GM21423 (cell line): ENCODE measurements at regions not wholly inside any gene's neighbourhood (a gene's known extent, or its start where the extent isn't known, plus 50 kb on each side); places are given as distances from the start of the nearest gene placed in this dataset.

Source experiments
- ATAC-seq: cut with Tn5 transposase; IDR thresholded peaks from one replicate; pipeline ENCODE4 v1.9.1; 2021; ENCODE audit warnings: mild to moderate bottlenecking, moderate library complexity; ENCODE audit not compliant: unreplicated experiment

GRCh38 chr2:14358774-14359173 is 273.7 kb upstream of the LRATD1 start:
- ATAC-seq = no peak

- ATAC-seq = no peak
Measured at GRCh38 chr2:14363137-14363536, 269.4 kb upstream of the LRATD1 start.

GRCh38 chr2:14363976-14364375 is 268.5 kb upstream of the LRATD1 start:
- no peak for ATAC-seq

GRCh38 chr2:14364471-14364870 is 268.0 kb upstream of the LRATD1 start:
- no peak for ATAC-seq

- no peak for ATAC-seq
Measured at GRCh38 chr2:14385043-14385442, 247.5 kb upstream of the LRATD1 start.

- ATAC-seq = no peak
Measured at GRCh38 chr2:14387332-14387731, 245.2 kb upstream of the LRATD1 start.

GRCh38 chr2:14388724-14389123 is 243.8 kb upstream of the LRATD1 start:
- no peak for ATAC-seq

GRCh38 chr2:14396533-14397083 is 235.9 kb upstream of the LRATD1 start:
- ATAC-seq = no peak

- ATAC-seq = no peak
Measured at GRCh38 chr2:14398641-14399040, 233.9 kb upstream of the LRATD1 start.

GRCh38 chr2:14401873-14402272 is 230.6 kb upstream of the LRATD1 start:
- no peak for ATAC-seq

GRCh38 chr2:14408695-14409094 is 223.8 kb upstream of the LRATD1 start:
- no peak for ATAC-seq

- no peak for ATAC-seq
Measured at GRCh38 chr2:14417551-14417950, 215.0 kb upstream of the LRATD1 start.

- ATAC-seq = no peak
Measured at GRCh38 chr2:14418115-14418514, 214.4 kb upstream of the LRATD1 start.

GRCh38 chr2:14420851-14421250 is 211.7 kb upstream of the LRATD1 start:
- ATAC-seq = no peak

- no peak for ATAC-seq
Measured at GRCh38 chr2:14422426-14422825, 210.1 kb upstream of the LRATD1 start.

- ATAC-seq = no peak
Measured at GRCh38 chr2:14423145-14423906, 209.2 kb upstream of the LRATD1 start.

GRCh38 chr2:14424478-14425390 is 207.8 kb upstream of the LRATD1 start:
- ATAC-seq = peak; percentile 59

- no peak for ATAC-seq
Measured at GRCh38 chr2:14425869-14426268, 206.6 kb upstream of the LRATD1 start.

GRCh38 chr2:14428056-14428455 is 204.5 kb upstream of the LRATD1 start:
- ATAC-seq = no peak

- no peak for ATAC-seq
Measured at GRCh38 chr2:14433946-14434495, 198.5 kb upstream of the LRATD1 start.

GRCh38 chr2:14445670-14446069 is 186.8 kb upstream of the LRATD1 start:
- no peak for ATAC-seq
